GM19324 (cell line): ENCODE measurements at regions not wholly inside any gene's neighbourhood (a gene's known extent, or its start where the extent isn't known, plus 50 kb on each side); places are given as distances from the start of the nearest gene placed in this dataset.
"Not testable (repeated sequence)": the region's sequence is repeated elsewhere in the genome, so short reads cannot be mapped to it uniquely, and the experiment has no call there.

Source experiments
- ATAC-seq: cut with Tn5 transposase; IDR thresholded peaks from one replicate; pipeline ENCODE4 v1.9.1; 2021; ENCODE audit warnings: mild to moderate bottlenecking, moderate library complexity; ENCODE audit not compliant: unreplicated experiment, low FRiP score

GRCh38 chr15:85263842-85264440, 116.5 kb upstream of the AKAP13 start:
- not testable (repeated sequence) for ATAC-seq

DNA sequence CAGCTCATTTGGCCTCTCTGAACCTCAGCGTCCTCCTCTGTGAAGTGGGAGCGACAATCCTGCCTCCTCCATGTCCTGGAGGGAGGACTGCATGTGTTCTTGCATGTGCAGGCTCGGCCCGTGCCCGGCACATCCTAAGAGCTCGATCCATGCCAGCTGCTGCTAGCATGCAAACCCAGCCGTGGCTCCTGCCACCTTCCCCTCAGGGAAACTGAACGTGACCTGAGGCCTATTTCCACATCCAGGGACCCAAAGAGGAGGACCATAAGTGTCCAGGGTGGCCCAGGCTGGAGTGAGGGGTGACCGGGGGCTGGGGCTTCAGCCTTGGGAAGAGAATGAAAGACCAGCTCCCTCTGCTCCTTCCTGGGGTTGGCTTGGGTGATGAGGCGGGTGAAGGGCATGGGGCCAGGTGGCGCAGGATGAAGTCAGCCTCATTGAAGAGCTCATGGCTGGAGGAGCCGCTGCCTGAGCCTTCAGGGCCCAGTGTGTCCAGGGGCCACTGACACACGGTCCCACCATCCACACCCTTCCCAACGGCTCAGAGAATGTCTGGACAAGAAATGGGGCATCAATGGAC, 115.7 kb upstream of the AKAP13 start:
- not testable (repeated sequence) for ATAC-seq

DNA sequence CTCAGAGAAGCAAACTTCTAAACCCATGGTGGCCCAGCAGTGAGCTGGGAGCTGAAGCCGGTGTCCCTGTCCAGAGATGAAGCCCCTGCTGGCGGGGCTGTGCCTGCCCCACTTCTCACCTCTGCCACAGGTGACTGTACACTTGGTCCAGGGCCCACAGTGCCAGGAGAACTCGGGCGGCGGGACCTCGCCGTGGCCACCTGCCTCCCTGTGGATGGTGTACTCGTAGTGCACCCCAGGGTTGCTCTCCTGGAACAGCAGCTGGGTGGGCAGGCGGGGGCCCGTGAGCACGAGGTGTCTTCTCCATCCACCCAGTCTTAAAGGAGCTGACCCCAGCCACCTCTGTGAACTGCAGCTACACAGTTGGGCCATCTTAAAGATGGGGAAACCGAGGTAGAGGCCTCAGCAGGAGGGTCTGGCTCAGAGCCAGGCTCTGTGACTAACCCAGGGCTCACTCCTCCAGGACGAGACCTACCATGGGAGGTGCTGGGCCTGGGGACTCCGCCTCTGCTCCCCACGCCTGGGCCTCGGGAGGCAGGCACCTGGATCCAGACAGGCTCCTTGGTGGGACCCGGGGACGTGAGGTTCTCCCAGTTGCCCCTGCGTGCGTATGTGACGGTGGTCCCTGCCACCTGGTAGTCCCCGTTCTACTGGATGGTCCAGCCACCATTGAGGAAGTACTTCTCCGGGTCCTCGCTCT, 113.1 kb upstream of the AKAP13 start:
- ATAC-seq, result not testable (repeated sequence)

- ATAC-seq, result no peak
Observed at GRCh38 chr15:85274315-85275050, 105.9 kb upstream of the AKAP13 start.

DNA sequence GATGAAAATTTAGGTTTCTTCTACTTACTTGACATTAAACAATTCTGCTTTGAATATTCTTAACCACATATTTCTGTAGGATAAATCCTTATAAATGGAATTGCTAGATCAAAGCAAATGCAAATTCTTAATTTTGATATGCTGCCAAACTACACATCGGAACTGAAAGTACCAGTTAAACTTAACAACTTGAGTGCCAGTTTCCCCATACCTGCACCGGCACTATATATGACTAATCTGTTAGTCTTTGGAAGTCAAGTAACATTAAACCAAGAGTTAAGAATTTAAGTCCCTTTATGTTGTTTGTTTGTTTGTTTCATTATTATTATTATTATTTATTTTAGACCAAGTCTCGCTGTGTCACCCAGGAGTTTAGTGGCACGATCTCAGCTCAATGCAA, 103.9 kb upstream of the AKAP13 start:
- no peak for ATAC-seq

GRCh38 chr15:85276921-85277320, 103.5 kb upstream of the AKAP13 start:
- ATAC-seq, result no peak

GRCh38 chr15:85277847-85278370, 102.5 kb upstream of the AKAP13 start:
- no peak for ATAC-seq

GRCh38 chr15:85280203-85280602, 100.2 kb upstream of the AKAP13 start:
- ATAC-seq, result no peak

DNA sequence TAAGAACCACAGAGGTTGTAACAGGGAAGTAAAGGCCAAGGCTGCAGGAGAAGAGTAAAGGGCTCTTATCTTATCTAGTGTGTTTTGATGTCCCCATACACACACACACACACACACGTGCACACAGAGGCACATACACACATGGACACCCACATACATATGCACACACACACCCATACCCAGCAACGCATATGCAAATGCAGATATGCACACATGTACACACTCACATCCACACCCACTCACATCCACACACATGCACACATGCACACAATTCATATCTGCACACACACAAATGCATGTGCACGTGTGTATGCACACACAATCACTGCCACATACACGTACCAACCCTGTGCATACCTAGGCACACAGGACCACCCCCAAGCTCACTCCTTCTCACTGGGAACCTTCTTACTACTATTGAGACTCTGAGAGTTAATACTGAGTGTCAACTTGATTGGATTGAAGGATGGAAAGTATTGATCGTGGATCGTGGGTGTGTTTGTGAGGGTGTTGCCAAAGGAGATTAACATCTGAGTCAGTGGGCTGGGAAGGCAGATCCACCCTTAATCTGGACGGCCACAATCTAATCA, 99.0 kb upstream of the AKAP13 start:
- no peak for ATAC-seq

DNA sequence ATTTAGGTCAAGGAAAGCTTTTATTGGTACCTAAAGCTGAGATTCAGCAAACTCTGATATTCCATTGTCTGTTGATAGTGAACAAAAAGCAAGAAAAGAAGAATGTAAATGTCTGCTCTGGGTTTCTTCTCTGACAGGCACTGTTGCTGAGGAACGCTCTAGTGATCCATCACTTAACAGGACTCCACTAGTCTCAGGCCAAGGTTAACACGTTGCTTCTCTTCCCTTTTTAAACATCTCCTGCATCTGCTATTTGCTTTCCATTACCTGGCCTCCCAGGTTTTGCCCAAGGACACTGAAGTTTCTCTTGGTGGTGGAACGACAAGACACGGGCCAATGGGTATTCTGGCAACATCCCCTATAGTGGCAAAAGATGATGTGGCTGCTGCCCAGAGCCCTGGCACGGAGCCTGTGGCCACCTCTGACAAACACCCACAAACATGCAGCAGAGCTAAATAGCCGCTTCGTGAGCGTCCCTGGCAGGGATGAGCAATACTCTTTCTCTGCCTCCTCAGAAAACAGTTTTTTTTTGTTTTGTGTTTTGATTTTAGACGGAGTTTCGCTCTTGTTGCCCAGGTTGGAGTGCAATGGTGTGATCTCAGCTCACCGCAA, 97.8 kb upstream of the AKAP13 start:
- no peak for ATAC-seq

GRCh38 chr15:85283815-85284214, 96.6 kb upstream of the AKAP13 start:
- not testable (repeated sequence) for ATAC-seq

GRCh38 chr15:85284497-85284896, 95.9 kb upstream of the AKAP13 start:
- peak; percentile 70 for ATAC-seq

- no peak for ATAC-seq
Observed at GRCh38 chr15:85289677-85290365, 90.6 kb upstream of the AKAP13 start.

GRCh38 chr15:85292583-85292982, 87.8 kb upstream of the AKAP13 start:
- ATAC-seq, result not testable (repeated sequence)

DNA sequence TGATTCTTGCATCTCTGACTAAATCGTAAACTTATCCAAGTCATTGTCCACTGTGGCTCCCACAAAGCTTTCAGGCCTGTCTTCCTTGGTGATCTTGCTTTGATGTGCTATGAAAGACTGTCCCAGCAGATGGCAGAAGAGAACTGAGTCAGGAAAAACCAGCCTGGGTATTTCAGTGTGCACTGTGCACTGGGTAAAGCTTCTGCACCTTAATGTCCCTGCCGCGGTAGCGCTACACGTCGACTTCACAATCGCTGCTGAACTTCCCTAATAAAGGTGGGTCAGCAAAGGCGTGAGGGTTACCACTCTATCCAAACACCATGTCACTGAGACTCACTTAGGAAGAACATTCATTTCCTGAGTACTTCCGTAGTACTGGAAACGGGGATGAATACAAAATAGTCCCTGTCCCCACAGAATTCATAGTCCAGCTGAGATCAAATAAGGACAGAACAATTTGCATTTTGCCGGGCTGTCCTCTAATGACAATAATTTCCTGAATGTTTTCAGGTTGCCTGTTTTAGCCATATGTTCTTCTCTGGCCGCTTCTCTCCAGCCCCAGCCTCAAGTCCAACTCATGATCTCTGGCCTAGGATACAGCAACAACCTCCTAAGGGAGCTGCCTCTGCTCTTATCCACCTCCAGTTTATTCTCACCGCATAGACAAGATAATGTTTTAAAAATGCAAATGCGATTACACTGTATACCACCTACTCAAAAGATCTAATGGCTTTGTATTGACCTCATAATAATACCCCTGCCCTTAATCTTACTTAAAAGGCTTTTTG, 83.6 kb upstream of the AKAP13 start:
- ATAC-seq, result peak; percentile 88

DNA sequence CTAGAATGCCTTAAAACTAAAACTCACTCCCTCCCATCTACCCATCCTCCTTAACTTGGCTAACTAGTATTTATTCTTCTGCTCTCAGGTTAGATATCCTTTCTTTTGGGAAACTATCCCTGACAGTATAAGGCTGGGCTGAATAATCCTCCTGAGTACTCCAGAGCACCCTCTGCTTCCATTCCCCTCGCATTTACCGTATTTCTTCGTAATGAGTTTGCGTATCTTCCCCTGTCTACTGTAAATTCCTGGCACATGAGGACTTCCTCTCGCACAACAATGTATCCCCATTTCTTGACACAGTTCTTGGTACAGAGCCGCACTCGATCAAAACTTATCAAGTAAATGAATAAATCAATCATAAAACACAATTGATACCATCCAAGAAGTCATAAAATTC, 82.9 kb upstream of the AKAP13 start:
- ATAC-seq, result no peak

DNA sequence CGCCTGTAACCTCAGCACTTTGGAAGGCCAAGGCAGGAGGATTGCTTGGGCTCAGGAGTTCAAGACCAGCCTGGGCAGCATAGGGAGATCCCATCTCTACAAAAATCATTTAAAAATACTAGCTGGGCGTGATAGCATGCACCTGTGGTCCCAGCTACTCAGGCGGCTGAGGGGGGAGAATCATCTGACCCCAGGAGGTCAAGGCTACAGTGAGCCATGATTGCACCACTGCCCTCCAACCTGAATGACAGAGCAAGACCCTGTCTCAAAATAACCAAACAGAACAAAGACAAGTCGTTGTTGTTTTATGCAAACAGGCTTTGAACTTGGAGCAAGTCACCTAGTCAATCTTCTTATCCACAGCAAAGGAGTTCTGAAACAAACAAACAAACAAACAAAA, 82.0 kb upstream of the AKAP13 start:
- no peak for ATAC-seq

- no peak for ATAC-seq
Observed at GRCh38 chr15:85298941-85299340, 81.5 kb upstream of the AKAP13 start.

DNA sequence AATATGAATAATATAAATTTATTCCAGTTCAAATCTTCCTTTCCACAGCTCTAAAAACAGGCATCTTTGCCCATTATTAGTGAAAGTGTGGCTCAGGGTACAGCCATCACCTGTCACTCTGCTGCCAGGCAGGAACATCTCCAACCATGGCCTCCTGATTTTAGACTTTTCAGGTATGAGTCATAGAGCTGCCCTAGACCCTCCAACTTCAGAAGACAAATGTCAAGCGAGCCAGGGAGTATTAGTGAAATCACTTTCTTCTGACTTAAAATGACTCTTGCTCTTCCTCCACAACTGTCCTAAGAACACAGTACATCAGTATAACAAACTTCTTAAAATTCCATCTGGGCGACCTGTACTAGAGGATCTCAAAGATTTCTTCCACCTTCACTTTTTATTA, 78.1 kb upstream of the AKAP13 start:
- no peak for ATAC-seq
